ENCODE measurements at regions not wholly inside any gene's neighbourhood (a gene's known extent, or its start where the extent isn't known, plus 50 kb on each side); places are given as distances from the start of the nearest gene placed in this dataset.

DNA sequence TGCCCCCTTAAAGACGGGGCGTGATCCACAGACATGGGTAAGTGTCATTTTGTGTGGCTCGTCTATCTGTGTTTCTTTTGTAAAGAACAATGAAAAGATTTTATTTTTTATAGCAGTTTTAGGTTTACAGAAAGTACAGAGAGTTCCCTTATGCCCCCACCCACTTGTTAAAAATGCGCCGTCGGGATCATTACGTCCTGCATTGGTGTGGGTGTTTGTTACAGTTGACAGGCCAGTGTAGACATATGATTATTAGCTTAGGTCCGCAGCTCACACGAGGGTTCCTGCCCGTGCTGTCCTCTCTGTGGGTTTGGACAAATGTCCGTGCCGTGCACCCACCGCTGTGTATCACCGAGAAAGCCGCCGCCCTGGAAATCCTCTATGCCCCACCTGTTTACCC, 50.5 kb downstream of the RGS12 start:
- H3K4me3 ChIP-seq (ENCODE audit: low read depth, low read length) = no peak overlapping the region
- TF ChIP-seq, protein P1, sequence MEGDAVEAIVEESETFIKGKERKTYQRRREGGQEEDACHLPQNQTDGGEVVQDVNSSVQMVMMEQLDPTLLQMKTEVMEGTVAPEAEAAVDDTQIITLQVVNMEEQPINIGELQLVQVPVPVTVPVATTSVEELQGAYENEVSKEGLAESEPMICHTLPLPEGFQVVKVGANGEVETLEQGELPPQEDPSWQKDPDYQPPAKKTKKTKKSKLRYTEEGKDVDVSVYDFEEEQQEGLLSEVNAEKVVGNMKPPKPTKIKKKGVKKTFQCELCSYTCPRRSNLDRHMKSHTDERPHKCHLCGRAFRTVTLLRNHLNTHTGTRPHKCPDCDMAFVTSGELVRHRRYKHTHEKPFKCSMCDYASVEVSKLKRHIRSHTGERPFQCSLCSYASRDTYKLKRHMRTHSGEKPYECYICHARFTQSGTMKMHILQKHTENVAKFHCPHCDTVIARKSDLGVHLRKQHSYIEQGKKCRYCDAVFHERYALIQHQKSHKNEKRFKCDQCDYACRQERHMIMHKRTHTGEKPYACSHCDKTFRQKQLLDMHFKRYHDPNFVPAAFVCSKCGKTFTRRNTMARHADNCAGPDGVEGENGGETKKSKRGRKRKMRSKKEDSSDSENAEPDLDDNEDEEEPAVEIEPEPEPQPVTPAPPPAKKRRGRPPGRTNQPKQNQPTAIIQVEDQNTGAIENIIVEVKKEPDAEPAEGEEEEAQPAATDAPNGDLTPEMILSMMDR (conservative IDR thresholded peaks at IDR 0.05; ENCODE audit: low read depth, low read length) = no peak

DNA sequence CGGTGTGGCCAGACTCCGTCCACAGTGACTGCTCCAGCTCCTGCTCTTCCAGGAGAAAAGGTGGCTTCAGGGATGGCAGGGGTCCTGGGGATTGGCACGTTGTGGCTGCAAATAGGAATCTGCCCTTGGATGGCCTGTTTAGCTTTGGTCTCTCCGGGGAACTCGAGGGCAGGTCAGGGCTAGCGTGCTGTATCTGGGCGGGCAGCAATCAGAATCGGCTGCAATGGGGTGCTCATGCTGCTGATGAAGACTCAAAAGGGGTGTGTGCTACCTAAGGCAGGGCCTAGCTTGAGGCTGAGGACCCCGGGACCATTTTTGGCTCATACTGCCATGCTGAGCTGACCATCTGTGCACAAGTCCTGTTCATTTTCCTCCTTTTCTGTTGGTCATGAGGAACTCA, 51.3 kb downstream of the RGS12 start:
- H3K4me3 ChIP-seq (ENCODE audit: low read depth, low read length) = no peak overlapping the region
- TF ChIP-seq, protein P1 (conservative IDR thresholded peaks at IDR 0.05; ENCODE audit: low read depth, low read length) = no peak

More for the DNA sequence above, 50.5 kb downstream of the RGS12 start:
- no peak for DNase-seq (ENCODE audit: low read depth)

DNA sequence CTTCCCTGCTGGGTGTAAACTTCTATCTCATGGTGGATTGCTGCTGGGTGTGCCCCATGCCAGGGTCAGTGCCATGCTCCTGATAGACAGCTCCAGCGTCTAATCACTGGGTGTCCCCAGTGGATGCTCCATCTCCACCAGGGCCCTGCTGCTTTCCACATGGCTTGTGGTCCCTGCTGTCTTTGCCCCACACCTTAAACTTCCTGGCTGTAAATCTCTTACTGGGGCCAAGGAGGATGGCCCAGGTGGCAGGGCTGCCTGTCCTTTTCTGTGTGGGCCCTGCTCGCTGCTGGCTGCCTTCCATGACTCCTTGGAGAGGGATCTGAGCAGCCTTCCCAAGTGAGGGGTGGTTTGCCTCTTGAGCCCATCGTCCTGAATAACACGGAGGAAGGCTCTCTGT, 51.8 kb downstream of the RGS12 start:
- no peak overlapping the region for H3K4me3 ChIP-seq (ENCODE audit: low read depth, low read length)
- TF ChIP-seq, protein P1 (conservative IDR thresholded peaks at IDR 0.05; ENCODE audit: low read depth, low read length) = no peak
- DNase-seq (ENCODE audit: low read depth) = no peak

More for the DNA sequence above, 51.3 kb downstream of the RGS12 start:
- DNase-seq (ENCODE audit: low read depth) = no peak

DNA sequence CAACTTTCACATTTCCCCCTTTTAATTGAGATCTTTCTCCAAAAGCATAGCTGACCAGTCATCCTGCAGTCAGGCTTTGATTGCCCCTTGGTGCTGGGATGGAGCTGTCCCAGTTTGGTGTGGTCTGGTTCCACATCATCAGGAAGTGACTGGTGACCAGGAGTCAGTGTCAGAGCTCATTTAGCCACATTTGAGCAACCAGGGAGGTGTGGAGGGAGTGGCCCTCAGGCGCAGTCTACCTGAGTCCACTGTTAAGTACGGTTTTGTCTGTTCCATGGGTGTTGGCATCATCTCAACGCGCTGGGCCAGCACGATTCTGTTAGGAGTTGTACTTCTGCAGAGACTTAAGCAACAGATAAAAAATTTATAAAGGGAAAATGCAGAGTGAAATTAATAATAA, 52.6 kb downstream of the RGS12 start:
- no peak for DNase-seq (ENCODE audit: low read depth)
- no peak overlapping the region for H3K4me3 ChIP-seq (ENCODE audit: low read depth, low read length)
- TF ChIP-seq, protein P1 (conservative IDR thresholded peaks at IDR 0.05; ENCODE audit: low read depth, low read length) = no peak

DNA sequence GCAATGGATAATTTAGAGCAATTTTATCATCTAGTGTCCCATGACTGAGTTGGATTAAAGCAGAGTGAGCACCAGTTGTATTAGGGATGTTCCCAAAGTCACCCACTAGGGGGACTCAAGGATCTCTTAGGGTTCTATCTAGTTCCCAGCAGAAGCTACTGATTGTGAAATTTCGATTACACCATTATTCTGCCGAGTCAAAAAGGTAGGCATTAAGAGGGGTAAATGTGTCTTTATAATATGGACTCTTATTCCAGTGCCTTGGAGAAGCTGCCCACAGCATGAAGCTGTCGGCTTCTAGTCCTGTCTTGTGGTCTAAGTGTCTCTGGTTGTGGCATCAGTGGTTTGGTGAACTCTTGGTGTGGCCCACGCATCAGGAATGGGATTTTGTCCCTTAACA, 53.3 kb downstream of the RGS12 start:
- H3K4me3 ChIP-seq (ENCODE audit: low read depth, low read length) = no peak overlapping the region
- DNase-seq (ENCODE audit: low read depth) = peak; percentile 92
- TF ChIP-seq, protein P1 (conservative IDR thresholded peaks at IDR 0.05; ENCODE audit: low read depth, low read length) = peak; percentile 85

DNA sequence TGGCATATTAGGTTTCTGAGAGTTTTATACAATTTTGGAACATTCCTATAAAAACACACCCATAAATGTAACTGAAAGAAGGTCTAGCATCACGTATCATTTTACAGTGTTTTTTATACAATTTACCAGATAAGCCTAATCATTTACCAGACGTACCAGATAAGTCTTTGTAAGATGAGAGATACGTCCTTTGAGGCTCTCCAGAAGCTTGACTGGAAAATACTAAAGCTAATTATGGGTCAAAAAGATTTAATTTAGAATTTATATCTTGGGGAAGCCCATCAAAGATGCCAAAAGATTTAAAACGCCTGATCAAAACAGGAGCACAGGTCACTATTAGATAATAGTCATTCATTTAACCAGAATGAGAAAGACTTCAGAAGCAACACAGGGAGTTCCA, 55.0 kb downstream of the RGS12 start:
- no peak overlapping the region for H3K4me3 ChIP-seq (ENCODE audit: low read depth, low read length)
- no peak for DNase-seq (ENCODE audit: low read depth)
- TF ChIP-seq, protein P1 (conservative IDR thresholded peaks at IDR 0.05; ENCODE audit: low read depth, low read length) = no peak

DNA sequence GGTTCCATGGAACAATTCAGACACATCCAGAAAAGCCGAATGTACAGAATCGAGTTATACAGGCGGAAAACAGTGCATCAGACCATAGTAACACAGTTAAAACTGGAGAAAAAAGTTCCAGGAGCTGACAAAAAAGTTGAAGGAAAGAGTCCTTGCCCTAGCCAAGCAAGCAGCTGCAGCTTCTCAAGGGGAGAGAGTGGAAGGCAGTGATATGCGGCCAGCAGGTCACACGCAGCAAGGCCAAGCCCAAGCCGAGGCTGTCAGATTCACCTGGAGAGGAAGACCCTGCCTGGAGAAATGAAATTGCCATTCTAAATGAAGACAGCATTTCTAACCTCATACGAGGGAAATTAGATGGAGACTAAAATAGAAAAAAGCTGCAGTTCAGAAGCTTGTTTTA, 55.8 kb downstream of the RGS12 start:
- DNase-seq (ENCODE audit: low read depth) = no peak
- TF ChIP-seq, protein P1 (conservative IDR thresholded peaks at IDR 0.05; ENCODE audit: low read depth, low read length) = no peak
- H3K4me3 ChIP-seq (ENCODE audit: low read depth, low read length) = no peak overlapping the region

All from choroid plexus epithelial cell (primary cell).